H1 (cell line): ENCODE measurements at regions not wholly inside any gene's neighbourhood (a gene's known extent, or its start where the extent isn't known, plus 50 kb on each side); places are given as distances from the start of the nearest gene placed in this dataset.

Source experiments
- ASH2L ChIP-seq: fragments of 200-600, 300-600 bp; sonication (generic); IDR thresholded peaks from one replicate; pipeline ENCODE4 v1.7.1; 2017; ENCODE audit warnings: low read length
- SAP30 ChIP-seq: fragments of 300-600 bp; sonication (generic); IDR thresholded peaks from 2 replicates; pipeline ENCODE4 v1.7.1; 2012; ENCODE audit warnings: low read length, moderate library complexity, mild to moderate bottlenecking, inconsistent platforms; ENCODE audit not compliant: insufficient read depth, insufficient replicate concordance
- SUZ12 ChIP-seq: fragments of 200-600 bp; sonication (generic); IDR thresholded peaks from 2 replicates; pipeline ENCODE4 v1.6.1; 2012; ENCODE audit warnings: mild to moderate bottlenecking, inconsistent platforms, low read length, moderate library complexity, mixed read lengths

DNA sequence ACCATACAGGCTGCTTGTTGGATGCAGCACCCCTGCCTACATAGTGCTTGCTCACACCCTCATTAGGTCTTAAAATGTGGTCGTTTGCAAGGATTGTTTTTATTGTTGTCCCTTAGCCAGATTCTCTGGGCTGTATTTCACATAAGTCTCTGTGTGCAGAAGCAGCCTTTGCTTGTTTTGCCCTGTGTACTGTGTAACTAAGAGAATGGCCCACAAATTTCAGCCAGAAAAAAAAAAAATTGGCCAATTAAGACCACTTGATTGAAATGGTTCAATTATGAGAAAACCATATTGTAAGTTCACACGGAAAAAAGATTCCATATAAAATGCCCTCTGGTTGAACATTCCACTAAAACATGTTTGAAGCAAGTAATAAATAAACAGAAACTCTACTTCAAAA is 377.1 kb upstream of the SOX11 start (continued):
- TF ChIP-seq ASH2L, result no peak
- no peak for TF ChIP-seq SAP30
- TF ChIP-seq SUZ12, result no peak
